BE2C (cell line): ENCODE measurements at regions not wholly inside any gene's neighbourhood (a gene's known extent, or its start where the extent isn't known, plus 50 kb on each side); places are given as distances from the start of the nearest gene placed in this dataset.

Experiments used
- DNase-seq: peaks from one replicate; pipeline ENCODE4 v3.0.0-alpha.2; 2020
- H3K27me3 ChIP-seq: fragments of 250-450 bp; sonication (Bioruptor Pico); 2 replicates; pipeline ENCODE4 v1.5.1; 2020; ENCODE audit warnings: mild to moderate bottlenecking
- H3K36me3 ChIP-seq: fragments of 250-450 bp; sonication (Bioruptor Pico); 2 replicates; pipeline ENCODE4 v1.5.1; 2020; ENCODE audit warnings: mild to moderate bottlenecking
- H3K4me1 ChIP-seq: fragments of 250-450 bp; sonication (Bioruptor Pico); 2 replicates; pipeline ENCODE4 v1.5.1; 2020
- H3K4me3 ChIP-seq: 2 replicates; pipeline ENCODE4 v1.5.1; 2011; ENCODE audit warnings: low read depth, low read length
- H3K9me3 ChIP-seq: fragments of 250-450 bp; sonication (Bioruptor Pico); 2 replicates; pipeline ENCODE4 v1.5.1; 2020
- TF ChIP-seq, protein P1 (sequence below): IDR thresholded peaks from 2 replicates; pipeline ENCODE4 v1.5.1; 2012; ENCODE audit warnings: mild to moderate bottlenecking, low read depth, low read length

DNA sequence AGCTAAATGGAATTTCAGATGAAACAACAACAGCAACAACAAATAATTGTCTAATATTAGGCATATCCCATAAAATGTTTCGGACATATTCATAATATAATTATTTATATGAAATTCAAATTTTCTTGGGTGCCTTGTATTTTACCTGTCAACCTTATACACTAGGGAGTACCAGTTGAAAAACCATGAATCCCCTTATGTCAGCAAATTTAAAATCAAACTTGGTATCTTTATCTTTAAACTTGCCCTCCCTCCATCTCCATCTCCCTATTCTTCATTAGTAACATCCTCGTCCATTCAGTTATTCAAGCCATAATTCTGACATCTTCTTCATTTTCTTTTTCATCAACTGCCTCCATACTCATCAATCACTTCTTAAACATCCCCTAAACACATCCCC lies 974.5 kb upstream of the HS3ST1 start:
- DNase-seq, result no peak
- Histone ChIP-seq H3K36me3 (no peaks in the 10 kb centered on the region), H3K9me3 (no peaks in the 10 kb centered on the region), H3K4me3 (no peak overlapping the region), H3K27me3 (no peaks in the 10 kb centered on the region), H3K4me1 (no peaks in the 10 kb centered on the region)
- TF ChIP-seq, protein P1, sequence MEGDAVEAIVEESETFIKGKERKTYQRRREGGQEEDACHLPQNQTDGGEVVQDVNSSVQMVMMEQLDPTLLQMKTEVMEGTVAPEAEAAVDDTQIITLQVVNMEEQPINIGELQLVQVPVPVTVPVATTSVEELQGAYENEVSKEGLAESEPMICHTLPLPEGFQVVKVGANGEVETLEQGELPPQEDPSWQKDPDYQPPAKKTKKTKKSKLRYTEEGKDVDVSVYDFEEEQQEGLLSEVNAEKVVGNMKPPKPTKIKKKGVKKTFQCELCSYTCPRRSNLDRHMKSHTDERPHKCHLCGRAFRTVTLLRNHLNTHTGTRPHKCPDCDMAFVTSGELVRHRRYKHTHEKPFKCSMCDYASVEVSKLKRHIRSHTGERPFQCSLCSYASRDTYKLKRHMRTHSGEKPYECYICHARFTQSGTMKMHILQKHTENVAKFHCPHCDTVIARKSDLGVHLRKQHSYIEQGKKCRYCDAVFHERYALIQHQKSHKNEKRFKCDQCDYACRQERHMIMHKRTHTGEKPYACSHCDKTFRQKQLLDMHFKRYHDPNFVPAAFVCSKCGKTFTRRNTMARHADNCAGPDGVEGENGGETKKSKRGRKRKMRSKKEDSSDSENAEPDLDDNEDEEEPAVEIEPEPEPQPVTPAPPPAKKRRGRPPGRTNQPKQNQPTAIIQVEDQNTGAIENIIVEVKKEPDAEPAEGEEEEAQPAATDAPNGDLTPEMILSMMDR, result no peak

- Histone ChIP-seq H3K27me3 (no peaks in the 10 kb centered on the region), H3K9me3 (no peaks in the 10 kb centered on the region), H3K4me1 (no peaks in the 10 kb centered on the region), H3K4me3 (no peak overlapping the region), H3K36me3 (no peaks in the 10 kb centered on the region)
- DNase-seq, result no peak
- TF ChIP-seq, protein P1, result no peak
Observed at GRCh38 chr4:12399781-12400180, 971.1 kb upstream of the HS3ST1 start.

DNA sequence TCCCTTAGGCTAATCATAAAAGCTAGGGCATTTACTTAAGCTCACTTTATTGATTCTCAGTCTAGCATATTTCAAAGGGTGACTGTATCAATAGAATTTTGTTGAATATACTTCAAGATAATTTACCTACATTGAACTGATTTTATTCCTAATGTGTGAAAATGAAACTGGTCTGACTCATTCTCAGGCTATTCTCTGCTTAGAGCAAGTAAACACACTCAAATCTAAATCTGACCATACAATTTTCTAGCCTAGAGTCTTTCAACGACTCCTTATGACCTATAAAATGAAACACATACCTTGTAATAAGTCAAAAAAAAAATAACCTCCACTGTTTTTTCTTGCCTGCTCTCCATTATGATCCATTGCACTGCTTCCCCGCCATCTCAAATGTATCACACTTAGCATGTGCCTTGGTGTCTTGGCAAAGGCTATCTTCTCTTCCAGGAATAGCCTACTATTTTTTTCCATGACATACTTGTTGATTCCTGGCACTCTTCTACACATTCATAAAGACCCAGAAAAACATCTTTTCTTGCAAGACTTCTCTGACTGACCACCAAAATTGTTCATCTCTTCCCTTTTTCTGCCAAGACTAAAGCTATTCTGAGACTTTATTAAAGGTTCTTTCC lies 965.1 kb upstream of the HS3ST1 start:
- TF ChIP-seq, protein P1, result no peak
- Histone ChIP-seq H3K27me3 (no peaks in the 10 kb centered on the region), H3K4me3 (no peak overlapping the region), H3K4me1 (no peaks in the 10 kb centered on the region), H3K9me3 (no peaks in the 10 kb centered on the region), H3K36me3 (no peaks in the 10 kb centered on the region)
- no peak for DNase-seq

DNA sequence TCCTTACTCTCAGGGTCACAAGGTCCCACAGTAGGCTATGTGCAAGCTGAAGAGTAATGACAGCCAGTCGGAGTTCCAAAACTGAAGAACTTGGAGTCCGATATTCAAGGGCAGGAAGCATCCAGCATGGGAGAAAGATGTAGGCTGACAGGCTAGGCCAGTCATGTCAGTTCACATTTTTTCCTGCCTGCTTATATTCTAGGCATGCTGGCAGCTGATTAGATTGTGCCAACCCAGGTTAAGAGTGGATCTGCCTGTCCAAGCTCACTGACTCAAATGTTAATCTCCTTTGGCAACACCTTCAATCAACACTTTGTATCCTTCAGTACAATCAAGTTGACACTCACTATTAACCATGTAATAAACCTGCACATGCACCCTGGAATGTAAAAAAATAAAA lies 960.9 kb upstream of the HS3ST1 start:
- no peak for DNase-seq

GRCh38 chr4:12382567-12382966 lies 953.9 kb upstream of the HS3ST1 start:
- TF ChIP-seq, protein P1, result no peak
- Histone ChIP-seq H3K4me3 (no peak overlapping the region), H3K9me3 (no peaks in the 10 kb centered on the region; the same call in 1 of the 2 replicates), H3K27me3 (no peaks in the 10 kb centered on the region), H3K36me3 (no peaks in the 10 kb centered on the region), H3K4me1 (no peaks in the 10 kb centered on the region)
- no peak for DNase-seq

More for the DNA sequence above, 960.9 kb upstream of the HS3ST1 start:
- Histone ChIP-seq H3K4me1 (no peaks in the 10 kb centered on the region), H3K9me3 (no peaks in the 10 kb centered on the region; the same call in none of the 2 replicates), H3K4me3 (no peak overlapping the region), H3K36me3 (no peaks in the 10 kb centered on the region), H3K27me3 (no peaks in the 10 kb centered on the region)
- TF ChIP-seq, protein P1, result no peak

- H3K4me3 ChIP-seq, result no peak overlapping the region
- H3K9me3 ChIP-seq, result no peaks in the 10 kb centered on the region
- H3K4me1 ChIP-seq, result no peaks in the 10 kb centered on the region
- no peaks in the 10 kb centered on the region for H3K27me3 ChIP-seq
- TF ChIP-seq, protein P1, result no peak
- H3K36me3 ChIP-seq, result no peaks in the 10 kb centered on the region
- no peak for DNase-seq
Observed at GRCh38 chr4:12379191-12379590, 950.5 kb upstream of the HS3ST1 start.
